ENCODE measurements at regions not wholly inside any gene's neighbourhood (a gene's known extent, or its start where the extent isn't known, plus 50 kb on each side); places are given as distances from the start of the nearest gene placed in this dataset.

- DNase-seq: no peak
Observed at GRCh38 chr9:23215688-23216087, 610.4 kb downstream of the ELAVL2 start.

GRCh38 chr9:23219471-23219870, 606.6 kb downstream of the ELAVL2 start:
- no peak for DNase-seq

- DNase-seq: no peak
Observed at GRCh38 chr9:23220171-23220570, 605.9 kb downstream of the ELAVL2 start.

- DNase-seq: no peak
Observed at GRCh38 chr9:23220957-23221356, 605.1 kb downstream of the ELAVL2 start.

- DNase-seq: no peak
Observed at GRCh38 chr9:23229890-23230317, 596.1 kb downstream of the ELAVL2 start.

- no peak for DNase-seq
Observed at GRCh38 chr9:23232831-23233230, 593.2 kb downstream of the ELAVL2 start.

GRCh38 chr9:23243523-23243922, 582.5 kb downstream of the ELAVL2 start:
- no peak for DNase-seq

- DNase-seq: no peak
Observed at GRCh38 chr9:23245067-23245466, 581.0 kb downstream of the ELAVL2 start.

GRCh38 chr9:23254404-23255184, 571.4 kb downstream of the ELAVL2 start:
- DNase-seq: no peak

GRCh38 chr9:23255346-23255745, 570.7 kb downstream of the ELAVL2 start:
- DNase-seq: no peak

- no peak for DNase-seq
Observed at GRCh38 chr9:23258569-23258968, 567.5 kb downstream of the ELAVL2 start.

GRCh38 chr9:23278561-23278960, 547.5 kb downstream of the ELAVL2 start:
- no peak for DNase-seq

- no peak for DNase-seq
Observed at GRCh38 chr9:23287390-23287789, 538.6 kb downstream of the ELAVL2 start.

- no peak for DNase-seq
Observed at GRCh38 chr9:23288545-23288944, 537.5 kb downstream of the ELAVL2 start.

- DNase-seq: no peak
Observed at GRCh38 chr9:23290973-23291372, 535.1 kb downstream of the ELAVL2 start.

- DNase-seq: no peak
Observed at GRCh38 chr9:23302281-23302680, 523.8 kb downstream of the ELAVL2 start.

- no peak for DNase-seq
Observed at GRCh38 chr9:23306731-23307130, 519.3 kb downstream of the ELAVL2 start.

- DNase-seq: no peak
Observed at GRCh38 chr9:23307731-23308513, 518.1 kb downstream of the ELAVL2 start.

- DNase-seq: no peak
Observed at GRCh38 chr9:23309800-23310199, 516.2 kb downstream of the ELAVL2 start.

- DNase-seq: no peak
Observed at GRCh38 chr9:23314247-23314646, 511.8 kb downstream of the ELAVL2 start.

- no peak for DNase-seq
Observed at GRCh38 chr9:23319092-23319491, 506.9 kb downstream of the ELAVL2 start.

GRCh38 chr9:23321049-23321448, 505.0 kb downstream of the ELAVL2 start:
- DNase-seq: no peak

- no peak for DNase-seq
Observed at GRCh38 chr9:23322392-23322791, 503.6 kb downstream of the ELAVL2 start.

GRCh38 chr9:23324511-23324910, 501.5 kb downstream of the ELAVL2 start:
- no peak for DNase-seq
